ENCODE measurements at regions not wholly inside any gene's neighbourhood (a gene's known extent, or its start where the extent isn't known, plus 50 kb on each side); places are given as distances from the start of the nearest gene placed in this dataset.
"Not testable (repeated sequence)": the region's sequence is repeated elsewhere in the genome, so short reads cannot be mapped to it uniquely, and the experiment has no call there.

DNA sequence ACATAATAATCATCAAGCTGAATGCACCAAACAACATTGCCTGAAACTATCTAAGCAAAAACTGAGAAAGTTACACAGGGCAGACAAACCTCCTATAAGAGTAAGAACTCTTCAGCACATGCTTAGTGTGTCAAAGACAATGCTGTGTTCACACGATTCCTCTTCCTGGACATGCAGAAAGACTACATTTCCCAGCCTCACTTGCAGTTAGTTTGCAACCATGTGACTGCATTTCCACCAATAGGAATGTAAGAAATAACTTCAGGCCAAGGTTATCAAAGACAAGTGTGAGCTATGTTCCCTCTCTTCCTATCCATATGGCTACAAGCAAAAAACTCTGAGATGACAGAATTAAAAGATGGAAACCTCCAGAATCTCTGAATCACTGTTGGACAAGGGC is 109.8 kb downstream of the OTOP1 start:
- TF ChIP-seq CTCF (IDR thresholded peaks at IDR 0.05); ZFX (IDR thresholded peaks at IDR 0.05; ENCODE audit: borderline replicate concordance): not testable (repeated sequence)

Measured in 22Rv1 (cell line).